C4-2B (cell line): ENCODE measurements at regions not wholly inside any gene's neighbourhood (a gene's known extent, or its start where the extent isn't known, plus 50 kb on each side); places are given as distances from the start of the nearest gene placed in this dataset.

Experiments
- H3K27ac ChIP-seq: fragments of 450-650 bp; 2 replicates; pipeline ENCODE4 v1.5.1; 2017
- CTCF ChIP-seq: fragments of 450-650 bp; conservative IDR thresholded peaks from 2 replicates; pipeline ENCODE4 v1.5.1; 2017; ENCODE audit warnings: mild to moderate bottlenecking
- ZFX ChIP-seq: fragments of 450-650 bp; IDR thresholded peaks from 2 replicates; pipeline ENCODE4 v1.6.1; 2017

GRCh38 chr2:181822097-181822496 lies 69.4 kb upstream of the ITPRID2 start:
- H3K27ac ChIP-seq, result no peak overlapping the region
- no peak for TF ChIP-seq ZFX
- no peak for TF ChIP-seq CTCF

GRCh38 chr2:181823405-181823804 lies 68.1 kb upstream of the ITPRID2 start:
- no peak overlapping the region for H3K27ac ChIP-seq
- no peak for TF ChIP-seq ZFX
- no peak for TF ChIP-seq CTCF

GRCh38 chr2:181828122-181828705 lies 63.3 kb upstream of the ITPRID2 start:
- H3K27ac ChIP-seq, result no peak overlapping the region
- TF ChIP-seq CTCF (no peak), ZFX (no peak)

GRCh38 chr2:181829230-181829629 lies 62.3 kb upstream of the ITPRID2 start:
- TF ChIP-seq ZFX (no peak), CTCF (no peak)
- no peak overlapping the region for H3K27ac ChIP-seq

- H3K27ac ChIP-seq, result no peak overlapping the region
- no peak for TF ChIP-seq CTCF
- no peak for TF ChIP-seq ZFX
Observed at GRCh38 chr2:181832015-181832414, 59.5 kb upstream of the ITPRID2 start.

- no peak overlapping the region for H3K27ac ChIP-seq
- no peak for TF ChIP-seq CTCF
- no peak for TF ChIP-seq ZFX
Observed at GRCh38 chr2:181836583-181836982, 54.9 kb upstream of the ITPRID2 start.

GRCh38 chr2:181837563-181837962 lies 54.0 kb upstream of the ITPRID2 start:
- no peak overlapping the region for H3K27ac ChIP-seq
- TF ChIP-seq ZFX, result no peak
- no peak for TF ChIP-seq CTCF
